Adrenal gland (tissue), 9 donors: ENCODE measurements at regions not wholly inside any gene's neighbourhood (a gene's known extent, or its start where the extent isn't known, plus 50 kb on each side); places are given as distances from the start of the nearest gene placed in this dataset.

ENCODE experiments used
- DNase-seq, 7 donors: peaks; one replicate each; pipeline ENCODE4 v3.0.0-alpha.2; 2019 to 2020
- H3K27ac ChIP-seq, 5 donors: fragments of 200-600 bp; sonication (generic) in 4 of 5; 1 replicate in 3 of 5; 2 replicates in 2 of 5; pipeline versions ENCODE4 v1.5.1 to v1.8.0; 2016 to 2020; ENCODE audit warnings: mild to moderate bottlenecking in 1 of 5
- H3K27me3 ChIP-seq: fragments of 200-600 bp; 2 replicates; pipeline ENCODE4 v1.8.0; 2021
- H3K36me3 ChIP-seq, 2 donors: fragments of 200-600 bp; replicated peaks in 1 of 2; 1 replicate in 1 of 2; 2 replicates in 1 of 2; pipeline versions ENCODE4 v1.5.1 to v1.8.0; 2018 to 2022
- H3K4me1 ChIP-seq, 2 donors: fragments of 200-600 bp; replicated peaks in 1 of 2; 1 replicate in 1 of 2; 2 replicates in 1 of 2; pipeline versions ENCODE4 v1.5.1 to v1.8.0; 2018 to 2021
- H3K4me3 ChIP-seq, 4 donors: fragments of 200-600 bp; sonication (generic) in 3 of 4; one replicate each; pipeline ENCODE4 v1.5.1; 2016 to 2018
- H3K9me3 ChIP-seq, 3 donors: fragments of 200-600 bp; sonication (generic) in 1 of 3; replicated peaks in 1 of 3; 1 replicate in 2 of 3; 2 replicates in 1 of 3; pipeline versions ENCODE4 v1.5.1 to v1.8.0; 2016 to 2021
- POLR2A ChIP-seq, 2 donors: fragments of 450-650 bp; IDR thresholded peaks; one replicate each; pipeline ENCODE4 v1.6.1; 2017; ENCODE audit warnings: antibody characterized with exemption in 2 of 2, mild to moderate bottlenecking in 2 of 2, moderate library complexity in 1 of 2
- WGBS, 4 donors: extraction: QIAGEN DNeasy Blood & Tissue Kit in 2 of 4; methylation state at CpG; one replicate each; pipeline versions ENCODE4 v1.1.5 to v1.1.7; 2013 to 2017; 5-methylcytosine and 5-hydroxymethylcytosine counted together
- intact Hi-C, 2 donors: fragments of 100-400 bp; cut with DNase I; formaldehyde crosslinking; loops; one replicate each; pipeline versions ENCODE4 v1.14.1 to v1.15.0; 2022 to 2023
- TF ChIP-seq, protein P1 (sequence below), 6 experiments: fragments of 450-650 bp in 4 of 6; fragments of 200-600 bp in 2 of 6; sonication (generic) in 1 of 6; IDR thresholded peaks; 1 replicate in 5 of 6; 2 replicates in 1 of 6; pipeline versions ENCODE4 v1.5.1 to v1.8.0; 2016 to 2021; ENCODE audit warnings: antibody characterized with exemption in 6 of 6, mild to moderate bottlenecking in 2 of 6, moderate library complexity in 1 of 6
- donor health status: healthy with polysubstance abuse.
- donor health status: Bipolar disorder and iron deficiency.
- donor health status: DM: yes; HTN: yes; CAD: no.
- donor health status: DM: no; HTN: no; CAD: no.
- donor health status: DM: no; HTN: no; CAD: no.

- intact Hi-C loops, result no loop called here
- Histone ChIP-seq H3K27me3 (peaks cover 5% of the 10 kb centered on the region), H3K9me3 (no peaks in the 10 kb centered on the region), H3K27ac (no peak overlapping the region), H3K4me3 (no peak overlapping the region), H3K4me1 (no peaks in the 10 kb centered on the region), H3K36me3 (no peaks in the 10 kb centered on the region)
- no peak for DNase-seq
- TF ChIP-seq, protein P1, sequence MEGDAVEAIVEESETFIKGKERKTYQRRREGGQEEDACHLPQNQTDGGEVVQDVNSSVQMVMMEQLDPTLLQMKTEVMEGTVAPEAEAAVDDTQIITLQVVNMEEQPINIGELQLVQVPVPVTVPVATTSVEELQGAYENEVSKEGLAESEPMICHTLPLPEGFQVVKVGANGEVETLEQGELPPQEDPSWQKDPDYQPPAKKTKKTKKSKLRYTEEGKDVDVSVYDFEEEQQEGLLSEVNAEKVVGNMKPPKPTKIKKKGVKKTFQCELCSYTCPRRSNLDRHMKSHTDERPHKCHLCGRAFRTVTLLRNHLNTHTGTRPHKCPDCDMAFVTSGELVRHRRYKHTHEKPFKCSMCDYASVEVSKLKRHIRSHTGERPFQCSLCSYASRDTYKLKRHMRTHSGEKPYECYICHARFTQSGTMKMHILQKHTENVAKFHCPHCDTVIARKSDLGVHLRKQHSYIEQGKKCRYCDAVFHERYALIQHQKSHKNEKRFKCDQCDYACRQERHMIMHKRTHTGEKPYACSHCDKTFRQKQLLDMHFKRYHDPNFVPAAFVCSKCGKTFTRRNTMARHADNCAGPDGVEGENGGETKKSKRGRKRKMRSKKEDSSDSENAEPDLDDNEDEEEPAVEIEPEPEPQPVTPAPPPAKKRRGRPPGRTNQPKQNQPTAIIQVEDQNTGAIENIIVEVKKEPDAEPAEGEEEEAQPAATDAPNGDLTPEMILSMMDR (IDR thresholded peaks at IDR 0.05), result no peak
- no peak for TF ChIP-seq POLR2A (IDR thresholded peaks at IDR 0.05)
- 62 to 70% (median 70%) methylated on average over 3 to 5 of the region's 5 CpGs for WGBS, 4 donors
Observed at GRCh38 chr17:45649796-45650195, 134.3 kb upstream of the CRHR1 start.

DNA sequence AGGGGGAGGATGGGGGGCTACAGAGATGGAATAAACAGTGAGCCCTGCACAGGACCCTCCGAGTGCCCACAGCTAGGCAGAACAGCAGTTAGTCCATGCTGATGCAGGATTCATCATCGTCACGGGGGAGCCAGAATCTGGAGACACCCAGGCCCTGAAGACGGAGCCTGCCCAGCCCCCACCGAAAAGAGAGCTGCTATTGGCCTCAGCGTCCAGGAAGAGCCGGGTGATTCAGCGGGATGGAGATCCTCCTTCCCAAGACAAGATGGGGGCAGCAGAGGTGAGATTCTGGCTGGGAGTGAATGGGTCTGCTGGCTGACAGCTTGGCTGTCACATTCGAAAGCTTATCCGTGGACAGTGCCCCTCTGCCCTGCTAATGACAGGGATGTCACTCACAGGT is 133.6 kb upstream of the CRHR1 start:
- intact Hi-C loops, result no loop called here
- no peak overlapping the region for H3K4me3 ChIP-seq
- no peaks in the 10 kb centered on the region for H3K9me3 ChIP-seq
- peaks cover 5% of the 10 kb centered on the region for H3K27me3 ChIP-seq
- no peaks in the 10 kb centered on the region for H3K36me3 ChIP-seq
- no peak for DNase-seq
- TF ChIP-seq, protein P1 (IDR thresholded peaks at IDR 0.05), result no peak
- no peak for TF ChIP-seq POLR2A (IDR thresholded peaks at IDR 0.05)
- WGBS, 4 donors, result 56 to 77% (median 63%) methylated on average over 6 to 10 of the region's 10 CpGs
- no peaks in the 10 kb centered on the region for H3K4me1 ChIP-seq
- no peak overlapping the region for H3K27ac ChIP-seq

- no peaks in the 10 kb centered on the region for H3K36me3 ChIP-seq
- no peaks in the 10 kb centered on the region for H3K4me1 ChIP-seq
- WGBS, 4 donors, result 71 to 82% (median 78%) methylated on average over 5 to 8 of the region's 8 CpGs
- no peaks in the 10 kb centered on the region for H3K9me3 ChIP-seq
- intact Hi-C loops, result no loop called here
- H3K27me3 ChIP-seq, result peaks cover 5% of the 10 kb centered on the region
- no peak overlapping the region for H3K4me3 ChIP-seq
- TF ChIP-seq, protein P1 (IDR thresholded peaks at IDR 0.05), result no peak
- TF ChIP-seq POLR2A (IDR thresholded peaks at IDR 0.05), result no peak
- DNase-seq, result no peak
- H3K27ac ChIP-seq, result no peak overlapping the region
Observed at GRCh38 chr17:45651145-45651709, 132.9 kb upstream of the CRHR1 start.

DNA sequence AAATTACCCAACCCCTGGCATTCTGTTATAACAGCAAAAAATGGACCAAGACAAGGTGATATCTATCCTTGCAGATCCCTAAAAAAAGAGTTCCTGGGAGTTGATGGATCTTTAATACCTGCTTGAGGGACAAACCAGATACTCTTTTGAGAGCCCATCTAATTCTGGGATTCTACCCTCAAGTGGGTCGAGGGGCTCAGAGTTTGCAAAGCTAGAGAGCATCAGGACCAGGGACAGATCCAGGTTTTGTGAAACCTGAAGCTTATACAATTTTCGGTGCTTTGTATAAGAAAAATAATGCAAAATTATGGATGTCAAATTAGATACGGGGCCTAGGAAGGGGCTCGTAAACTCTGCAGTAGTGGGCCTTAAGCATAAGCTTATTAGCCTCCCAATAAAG is 130.5 kb upstream of the CRHR1 start:
- intact Hi-C loops, result no loop called here
- no peaks in the 10 kb centered on the region for H3K9me3 ChIP-seq
- H3K36me3 ChIP-seq, result no peaks in the 10 kb centered on the region
- H3K27me3 ChIP-seq, result peaks cover 5% of the 10 kb centered on the region
- H3K4me1 ChIP-seq, result no peaks in the 10 kb centered on the region
- no peak for DNase-seq
- 42 to 57% (median 54%) methylated on average over 4 of the region's 4 CpGs for WGBS, 4 donors
- TF ChIP-seq POLR2A (IDR thresholded peaks at IDR 0.05), result no peak
- TF ChIP-seq, protein P1 (IDR thresholded peaks at IDR 0.05), result no peak
- H3K4me3 ChIP-seq, result no peak overlapping the region
- no peak overlapping the region for H3K27ac ChIP-seq
